Endothelial cell (in vitro differentiated cells): ENCODE measurements at regions not wholly inside any gene's neighbourhood (a gene's known extent, or its start where the extent isn't known, plus 50 kb on each side); places are given as distances from the start of the nearest gene placed in this dataset.
"Not testable (repeated sequence)": the region's sequence is repeated elsewhere in the genome, so short reads cannot be mapped to it uniquely, and the experiment has no call there.

Experiments
- DNase-seq: peaks from one replicate; pipeline ENCODE4 v3.0.0; 2021; ENCODE audit warnings: low spot score
- H3K27ac Mint-ChIP-seq: one replicate; pipeline ENCODE4 v1.8.0; 2021; ENCODE audit warnings: mixed read lengths, inconsistent platforms; ENCODE audit not compliant: unreplicated experiment
- H3K27me3 Mint-ChIP-seq: one replicate; pipeline ENCODE4 v1.8.0; 2021; ENCODE audit warnings: mild to moderate bottlenecking, moderate library complexity, mixed read lengths, inconsistent platforms; ENCODE audit not compliant: unreplicated experiment
- H3K36me3 Mint-ChIP-seq: one replicate; pipeline ENCODE4 v1.8.0; 2021; ENCODE audit warnings: mild to moderate bottlenecking, low read depth, mixed read lengths, inconsistent platforms; ENCODE audit not compliant: unreplicated experiment
- H3K4me1 Mint-ChIP-seq: one replicate; pipeline ENCODE4 v1.8.0; 2021; ENCODE audit warnings: mild to moderate bottlenecking, mixed read lengths, inconsistent platforms; ENCODE audit not compliant: unreplicated experiment
- H3K4me3 Mint-ChIP-seq: one replicate; pipeline ENCODE4 v1.8.0; 2021; ENCODE audit warnings: mild to moderate bottlenecking, mixed read lengths, inconsistent platforms; ENCODE audit not compliant: unreplicated experiment
- H3K9me3 Mint-ChIP-seq: one replicate; pipeline ENCODE4 v1.8.0; 2021; ENCODE audit warnings: mixed read lengths, inconsistent platforms; ENCODE audit not compliant: unreplicated experiment
- TF ChIP-seq, protein P1 (sequence below): fragments of 200-600 bp; sonication (generic); IDR thresholded peaks from one replicate; pipeline ENCODE4 v1.5.0; 2021; ENCODE audit warnings: antibody characterized with exemption; ENCODE audit not compliant: unreplicated experiment

DNA sequence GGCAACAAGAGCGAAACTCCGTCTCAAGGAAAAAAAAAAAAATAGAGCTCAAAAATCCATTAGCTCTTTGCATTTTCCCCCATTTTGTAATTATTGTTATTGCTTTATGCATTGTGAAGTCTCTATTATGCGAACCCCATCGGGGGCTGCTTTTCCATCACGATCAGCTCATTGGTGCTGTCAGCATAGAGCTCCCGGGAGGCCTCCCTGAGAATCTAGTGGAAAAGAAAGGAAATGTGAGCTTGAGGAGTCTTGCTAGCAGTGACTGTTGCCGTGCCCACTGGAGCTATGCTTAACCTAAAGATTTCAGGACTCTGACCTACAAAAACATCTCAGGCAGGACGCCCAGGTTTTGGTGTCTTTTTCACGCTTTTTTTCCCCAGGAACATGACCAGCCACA lies 102.6 kb upstream of the NDUFV2 start:
- Mint-ChIP-seq H3K4me1 (no peaks in the 10 kb centered on the region), H3K27me3 (peaks cover 2% of the 10 kb centered on the region), H3K4me3 (no peak overlapping the region), H3K27ac (no peak overlapping the region), H3K36me3 (no peaks in the 10 kb centered on the region), H3K9me3 (no peaks in the 10 kb centered on the region)
- TF ChIP-seq, protein P1, sequence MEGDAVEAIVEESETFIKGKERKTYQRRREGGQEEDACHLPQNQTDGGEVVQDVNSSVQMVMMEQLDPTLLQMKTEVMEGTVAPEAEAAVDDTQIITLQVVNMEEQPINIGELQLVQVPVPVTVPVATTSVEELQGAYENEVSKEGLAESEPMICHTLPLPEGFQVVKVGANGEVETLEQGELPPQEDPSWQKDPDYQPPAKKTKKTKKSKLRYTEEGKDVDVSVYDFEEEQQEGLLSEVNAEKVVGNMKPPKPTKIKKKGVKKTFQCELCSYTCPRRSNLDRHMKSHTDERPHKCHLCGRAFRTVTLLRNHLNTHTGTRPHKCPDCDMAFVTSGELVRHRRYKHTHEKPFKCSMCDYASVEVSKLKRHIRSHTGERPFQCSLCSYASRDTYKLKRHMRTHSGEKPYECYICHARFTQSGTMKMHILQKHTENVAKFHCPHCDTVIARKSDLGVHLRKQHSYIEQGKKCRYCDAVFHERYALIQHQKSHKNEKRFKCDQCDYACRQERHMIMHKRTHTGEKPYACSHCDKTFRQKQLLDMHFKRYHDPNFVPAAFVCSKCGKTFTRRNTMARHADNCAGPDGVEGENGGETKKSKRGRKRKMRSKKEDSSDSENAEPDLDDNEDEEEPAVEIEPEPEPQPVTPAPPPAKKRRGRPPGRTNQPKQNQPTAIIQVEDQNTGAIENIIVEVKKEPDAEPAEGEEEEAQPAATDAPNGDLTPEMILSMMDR: no peak
- no peak for DNase-seq

DNA sequence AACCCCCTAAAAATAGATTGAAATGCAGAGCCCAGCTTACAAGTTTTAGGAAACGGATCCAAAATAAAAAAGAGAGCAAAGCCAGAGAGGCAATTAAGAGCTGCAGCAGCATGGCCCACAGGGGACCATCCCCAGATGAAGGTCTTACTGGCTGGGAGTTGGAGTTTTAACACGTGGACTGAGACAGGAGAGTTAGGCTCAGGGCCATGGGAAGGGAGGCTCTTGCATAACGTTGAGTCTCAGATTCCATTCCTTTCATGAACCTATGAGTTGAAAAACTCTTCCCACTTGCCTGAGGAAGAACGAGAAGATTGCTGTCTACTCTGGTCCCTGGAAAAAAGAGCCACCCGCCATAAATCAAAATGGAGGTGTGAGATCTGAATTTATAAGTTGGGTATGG lies 101.8 kb upstream of the NDUFV2 start:
- Mint-ChIP-seq H3K9me3 (no peaks in the 10 kb centered on the region), H3K36me3 (no peaks in the 10 kb centered on the region), H3K4me3 (no peak overlapping the region), H3K27me3 (peaks cover 2% of the 10 kb centered on the region), H3K27ac (no peak overlapping the region), H3K4me1 (no peaks in the 10 kb centered on the region)
- no peak for DNase-seq
- TF ChIP-seq, protein P1: no peak

DNA sequence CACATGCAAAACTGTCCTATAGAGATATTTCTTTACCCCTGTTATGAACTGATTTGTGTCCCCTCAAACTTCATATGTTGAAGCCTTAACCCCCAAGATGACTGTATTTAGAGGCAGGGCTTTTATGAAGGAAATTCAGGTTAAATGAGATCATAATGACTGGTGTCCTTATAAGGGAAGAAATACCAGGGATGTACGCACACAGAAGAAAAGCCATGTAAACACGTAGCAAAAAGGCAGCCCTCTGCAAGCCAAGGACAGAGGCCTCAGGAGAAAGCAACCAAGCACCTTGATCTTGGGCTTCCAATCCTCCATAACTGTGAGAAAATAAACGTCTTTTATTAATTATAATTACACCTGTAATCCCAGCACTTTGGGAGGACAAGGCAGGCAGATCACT lies 101.3 kb upstream of the NDUFV2 start:
- peaks cover 2% of the 10 kb centered on the region for H3K27me3 Mint-ChIP-seq
- H3K4me1 Mint-ChIP-seq: no peaks in the 10 kb centered on the region
- no peak for DNase-seq
- H3K36me3 Mint-ChIP-seq: no peaks in the 10 kb centered on the region
- no peaks in the 10 kb centered on the region for H3K9me3 Mint-ChIP-seq
- H3K27ac Mint-ChIP-seq: no peak overlapping the region
- no peak overlapping the region for H3K4me3 Mint-ChIP-seq
- TF ChIP-seq, protein P1: no peak

DNA sequence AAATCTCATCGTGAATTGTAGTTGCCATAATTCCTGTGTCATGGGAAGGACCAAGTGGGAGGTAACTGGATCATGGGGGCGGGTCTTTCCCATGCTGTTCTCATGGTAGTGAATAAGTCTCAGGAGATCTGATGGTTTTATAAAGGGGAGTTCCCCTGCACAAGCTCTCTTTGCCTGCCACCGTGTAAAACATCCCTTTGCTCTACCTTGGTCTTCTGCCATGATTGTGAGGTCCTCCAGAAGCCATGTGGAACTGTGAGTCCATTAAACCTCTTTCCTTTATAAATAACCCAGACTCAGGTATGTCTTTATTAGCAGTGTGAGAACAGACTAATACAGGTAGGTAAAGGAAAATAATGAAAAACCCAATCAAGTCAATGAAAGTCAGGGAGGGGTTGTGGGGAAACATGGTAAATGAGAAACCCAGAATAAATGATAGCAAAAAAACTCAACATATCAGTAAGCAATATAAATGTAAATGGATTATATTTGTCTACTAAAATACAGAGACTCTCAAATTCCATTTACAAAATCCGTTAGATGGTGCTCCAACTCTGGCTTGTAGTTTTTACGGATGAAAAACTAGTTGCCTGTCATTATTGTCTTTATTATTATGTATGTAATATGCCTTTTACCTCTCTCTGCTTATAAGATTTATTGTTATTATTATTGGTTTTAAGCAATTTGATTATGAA lies 98.9 kb upstream of the NDUFV2 start:
- DNase-seq: no peak
- Mint-ChIP-seq H3K27ac (no peak overlapping the region), H3K9me3 (no peaks in the 10 kb centered on the region), H3K36me3 (no peaks in the 10 kb centered on the region), H3K4me3 (no peak overlapping the region), H3K27me3 (no peaks in the 10 kb centered on the region), H3K4me1 (no peaks in the 10 kb centered on the region)
- TF ChIP-seq, protein P1: no peak

DNA sequence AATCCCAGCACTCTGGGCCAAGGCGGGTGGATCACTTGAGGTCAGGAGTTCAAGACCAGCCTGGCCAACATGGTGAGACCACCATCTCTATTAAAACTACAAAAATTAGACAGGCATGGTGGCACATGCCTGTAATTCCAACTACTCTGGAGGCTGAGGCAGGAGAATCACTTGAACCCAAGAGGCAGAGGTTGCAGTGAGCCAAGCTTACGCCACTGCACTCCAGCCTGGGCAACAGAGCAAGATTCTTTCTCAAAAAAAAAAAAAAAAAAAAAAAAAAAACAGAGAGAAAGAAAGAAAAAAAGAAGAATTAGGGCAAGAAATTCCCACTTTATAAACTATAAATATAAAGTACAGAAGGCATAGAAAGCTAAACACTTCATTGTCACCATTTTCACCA lies 98.2 kb upstream of the NDUFV2 start:
- H3K27me3 Mint-ChIP-seq, H3K4me1 Mint-ChIP-seq, DNase-seq, H3K27ac Mint-ChIP-seq, H3K4me3 Mint-ChIP-seq, H3K9me3 Mint-ChIP-seq, H3K36me3 Mint-ChIP-seq: not testable (repeated sequence)

DNA sequence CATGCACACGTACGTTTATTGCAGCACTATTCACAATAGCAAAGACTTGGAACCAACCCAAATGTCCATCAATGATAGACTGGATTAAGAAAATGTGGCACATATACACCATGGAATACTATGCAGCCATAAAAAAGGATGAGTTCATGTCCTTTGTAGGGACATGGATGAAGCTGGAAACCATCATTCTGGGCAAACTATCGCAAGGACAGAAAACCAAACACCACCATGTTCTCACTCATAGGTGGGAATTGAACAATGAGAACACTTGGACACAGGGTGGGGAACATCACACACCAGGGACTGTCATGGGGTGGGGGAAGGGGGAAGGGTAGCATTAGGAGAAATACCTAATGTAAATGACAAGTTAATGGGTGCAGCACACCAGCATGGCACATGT lies 94.8 kb upstream of the NDUFV2 start:
- not testable (repeated sequence) for H3K4me3 Mint-ChIP-seq, H3K4me1 Mint-ChIP-seq, H3K9me3 Mint-ChIP-seq

More for the DNA sequence above, 94.8 kb upstream of the NDUFV2 start:
- not testable (repeated sequence) for H3K27me3 Mint-ChIP-seq, DNase-seq, H3K27ac Mint-ChIP-seq, H3K36me3 Mint-ChIP-seq
